GM12874 (cell line): ENCODE measurements at regions not wholly inside any gene's neighbourhood (a gene's known extent, or its start where the extent isn't known, plus 50 kb on each side); places are given as distances from the start of the nearest gene placed in this dataset.

Source experiments
- CTCF ChIP-seq: IDR thresholded peaks from 2 replicates; pipeline ENCODE4 v1.5.1; 2011; ENCODE audit warnings: low read depth, mild to moderate bottlenecking, control low read depth, low read length, moderate library complexity; ENCODE audit not compliant: insufficient read depth

GRCh38 chr1:222466150-222466865, 81.6 kb downstream of the HHIPL2 start:
- TF ChIP-seq CTCF = no peak

GRCh38 chr1:222465211-222466041, 82.5 kb downstream of the HHIPL2 start:
- peak; percentile 100 for TF ChIP-seq CTCF

GRCh38 chr1:222464841-222465210, 83.1 kb downstream of the HHIPL2 start:
- TF ChIP-seq CTCF = no peak

GRCh38 chr1:222463059-222463730, 84.7 kb downstream of the HHIPL2 start:
- no peak for TF ChIP-seq CTCF

- TF ChIP-seq CTCF = no peak
Observed at GRCh38 chr1:222462601-222463000, 85.3 kb downstream of the HHIPL2 start.

- no peak for TF ChIP-seq CTCF
Observed at GRCh38 chr1:222461941-222462340, 86.0 kb downstream of the HHIPL2 start.

GRCh38 chr1:222459652-222460051, 88.3 kb downstream of the HHIPL2 start:
- no peak for TF ChIP-seq CTCF
